Fibroblast of mammary gland (primary cell): ENCODE measurements at regions not wholly inside any gene's neighbourhood (a gene's known extent, or its start where the extent isn't known, plus 50 kb on each side); places are given as distances from the start of the nearest gene placed in this dataset.
"Not testable (repeated sequence)": the region's sequence is repeated elsewhere in the genome, so short reads cannot be mapped to it uniquely, and the experiment has no call there.

Source experiments
- DNase-seq: peaks from one replicate; pipeline ENCODE4 v3.0.0-alpha.2; 2010; ENCODE audit warnings: low read depth
- H3K4me3 ChIP-seq: 2 replicates; pipeline ENCODE4 v1.5.1; 2011; ENCODE audit warnings: low read depth, mild to moderate bottlenecking, low read length, moderate library complexity; ENCODE audit not compliant: control insufficient read depth
- CTCF ChIP-seq: conservative IDR thresholded peaks from 2 replicates; pipeline ENCODE4 v1.5.1; 2011; ENCODE audit warnings: low read depth, low read length, inconsistent platforms; ENCODE audit not compliant: control insufficient read depth, insufficient read depth

DNA sequence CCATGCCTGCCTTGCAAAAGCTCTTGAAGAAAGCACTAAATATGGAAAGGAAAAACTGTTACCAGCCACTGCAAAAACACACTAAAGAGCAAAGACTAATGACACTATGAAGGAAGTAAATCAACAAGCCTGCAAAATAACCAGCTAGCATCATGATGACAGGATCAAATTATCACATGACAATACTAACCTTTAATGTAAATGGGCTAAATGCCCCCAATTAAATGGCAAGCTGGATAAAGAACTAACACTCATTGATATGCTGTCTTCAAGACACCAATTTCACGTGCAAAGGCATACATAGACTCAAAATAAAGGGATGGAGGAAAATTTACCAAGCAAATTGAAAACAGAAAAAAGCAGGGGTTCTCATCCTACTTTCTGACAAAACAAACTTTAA is 231.8 kb upstream of the RGMB start:
- no peak for TF ChIP-seq CTCF
- no peak for DNase-seq
- no peak overlapping the region for H3K4me3 ChIP-seq

GRCh38 chr5:98543490-98543889 is 230.0 kb upstream of the RGMB start:
- no peak for TF ChIP-seq CTCF
- H3K4me3 ChIP-seq, result no peak overlapping the region
- no peak for DNase-seq

DNA sequence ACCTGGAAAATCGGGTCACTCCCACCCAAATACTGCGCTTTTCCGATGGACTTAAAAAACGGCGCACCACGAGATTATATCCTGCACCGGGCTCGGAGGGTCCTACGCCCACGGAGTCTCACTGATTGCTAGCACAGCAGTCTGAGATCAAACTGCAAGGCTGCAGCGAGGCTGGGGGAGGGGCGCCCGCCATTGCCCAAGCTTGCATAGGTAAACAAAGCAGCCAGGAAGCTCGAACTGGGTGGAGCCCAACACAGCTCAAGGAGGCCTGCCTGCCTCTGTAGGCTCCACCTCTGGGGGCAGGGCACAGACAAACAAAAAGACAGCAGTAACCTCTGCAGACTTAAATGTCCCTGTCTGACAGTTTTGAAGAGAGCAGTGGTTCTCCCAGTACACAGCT is 226.5 kb upstream of the RGMB start:
- H3K4me3 ChIP-seq, DNase-seq: not testable (repeated sequence)

- no peak for TF ChIP-seq CTCF
- DNase-seq, result peak; percentile 32
- H3K4me3 ChIP-seq, result no peak overlapping the region
Observed at GRCh38 chr5:98556712-98557111, 216.8 kb upstream of the RGMB start.

GRCh38 chr5:98557916-98558315 is 215.5 kb upstream of the RGMB start:
- no peak for TF ChIP-seq CTCF
- H3K4me3 ChIP-seq, result no peak overlapping the region
- DNase-seq, result no peak

GRCh38 chr5:98563885-98564653 is 209.4 kb upstream of the RGMB start:
- peak; percentile 30 for DNase-seq
- H3K4me3 ChIP-seq, result no peak overlapping the region
- TF ChIP-seq CTCF, result no peak

DNA sequence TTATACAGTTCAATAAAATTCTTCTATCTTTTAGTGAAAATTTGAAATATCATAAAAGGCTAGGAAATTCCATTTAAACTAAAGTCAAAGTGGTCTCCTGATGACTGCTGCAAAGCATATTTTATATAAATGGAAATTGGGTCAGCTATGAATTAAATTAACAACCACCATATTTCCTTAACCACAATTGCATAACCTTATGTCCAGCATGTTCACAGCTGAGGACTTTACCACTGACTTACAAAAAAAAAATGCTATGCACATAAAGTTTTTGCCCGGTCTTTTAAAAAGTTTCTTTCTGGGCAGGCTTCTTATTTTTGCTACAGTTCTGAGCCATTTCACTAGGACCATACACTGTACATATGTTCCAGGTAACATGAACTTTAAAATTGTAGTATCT is 208.6 kb upstream of the RGMB start:
- no peak for TF ChIP-seq CTCF
- no peak overlapping the region for H3K4me3 ChIP-seq
- peak; percentile 31 for DNase-seq
